ENCODE measurements at regions not wholly inside any gene's neighbourhood (a gene's known extent, or its start where the extent isn't known, plus 50 kb on each side); places are given as distances from the start of the nearest gene placed in this dataset.

DNA sequence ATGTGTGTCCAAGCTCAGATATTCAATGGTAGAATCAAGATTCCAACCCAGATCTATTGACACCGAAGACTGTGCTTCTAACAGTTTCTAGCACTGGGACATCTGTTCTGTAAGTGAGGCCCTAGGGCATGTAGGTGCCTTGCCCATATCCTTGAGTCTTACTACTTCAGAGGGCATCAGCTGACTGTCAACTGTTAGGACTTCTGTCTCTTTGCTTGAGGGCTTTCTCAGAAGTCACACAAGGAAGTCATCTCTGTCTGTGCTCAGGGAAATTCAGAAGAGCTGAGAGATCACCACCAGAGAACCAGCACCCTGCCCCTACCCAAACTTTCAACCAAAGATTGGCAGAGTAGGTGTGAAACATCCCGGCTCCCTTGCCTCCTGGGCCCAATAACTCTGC lies 403.6 kb upstream of the PROK2 start:
- DNase-seq (ENCODE audit: low spot score) = no peak
- CTCF ChIA-PET = interaction anchor here (0.6 kb wide), 2 partner anchors 312 to 496 kb away, joined by 4 to 7 read pairs; no protein-coding TSS in a partner anchor
- H3K27ac ChIP-seq = no peak overlapping the region
- POLR2A ChIA-PET (ENCODE audit: low non-redundant PET) = no interaction called here
- TF ChIP-seq, protein P1, sequence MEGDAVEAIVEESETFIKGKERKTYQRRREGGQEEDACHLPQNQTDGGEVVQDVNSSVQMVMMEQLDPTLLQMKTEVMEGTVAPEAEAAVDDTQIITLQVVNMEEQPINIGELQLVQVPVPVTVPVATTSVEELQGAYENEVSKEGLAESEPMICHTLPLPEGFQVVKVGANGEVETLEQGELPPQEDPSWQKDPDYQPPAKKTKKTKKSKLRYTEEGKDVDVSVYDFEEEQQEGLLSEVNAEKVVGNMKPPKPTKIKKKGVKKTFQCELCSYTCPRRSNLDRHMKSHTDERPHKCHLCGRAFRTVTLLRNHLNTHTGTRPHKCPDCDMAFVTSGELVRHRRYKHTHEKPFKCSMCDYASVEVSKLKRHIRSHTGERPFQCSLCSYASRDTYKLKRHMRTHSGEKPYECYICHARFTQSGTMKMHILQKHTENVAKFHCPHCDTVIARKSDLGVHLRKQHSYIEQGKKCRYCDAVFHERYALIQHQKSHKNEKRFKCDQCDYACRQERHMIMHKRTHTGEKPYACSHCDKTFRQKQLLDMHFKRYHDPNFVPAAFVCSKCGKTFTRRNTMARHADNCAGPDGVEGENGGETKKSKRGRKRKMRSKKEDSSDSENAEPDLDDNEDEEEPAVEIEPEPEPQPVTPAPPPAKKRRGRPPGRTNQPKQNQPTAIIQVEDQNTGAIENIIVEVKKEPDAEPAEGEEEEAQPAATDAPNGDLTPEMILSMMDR (conservative IDR thresholded peaks at IDR 0.05; ENCODE audit: low read depth) = no peak

- ChIA-PET CTCF (no interaction called here), POLR2A (ENCODE audit: low non-redundant PET) (no interaction called here)
- TF ChIP-seq, protein P1 (conservative IDR thresholded peaks at IDR 0.05; ENCODE audit: low read depth) = no peak
- H3K27ac ChIP-seq = peak overlapping the region; percentile 84
- no peak for DNase-seq (ENCODE audit: low spot score)
Measured at GRCh38 chr3:72187131-72187530, 402.2 kb upstream of the PROK2 start.

DNA sequence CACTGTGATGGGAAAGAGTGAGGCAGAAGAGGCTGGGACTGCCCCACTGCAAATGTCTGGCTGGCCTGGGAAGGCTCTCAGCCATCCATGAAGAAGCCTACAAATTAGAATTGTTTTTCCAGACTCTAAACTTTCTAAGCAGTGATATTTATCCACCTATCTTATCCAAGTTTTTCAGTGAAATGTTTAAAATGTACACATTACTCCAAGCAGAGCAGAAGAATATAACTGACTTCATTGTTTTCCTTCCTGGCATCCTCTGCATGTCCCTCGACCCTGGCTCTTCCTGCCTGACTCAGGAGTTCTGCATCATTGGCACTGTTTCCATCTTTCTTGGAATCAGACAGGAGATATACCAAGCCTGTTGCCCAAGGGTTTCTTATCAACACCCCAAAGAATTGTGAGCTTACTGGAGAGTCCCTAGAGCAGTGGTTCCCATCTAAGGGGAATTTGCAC lies 401.5 kb upstream of the PROK2 start:
- CTCF ChIA-PET = no interaction called here
- POLR2A ChIA-PET (ENCODE audit: low non-redundant PET) = no interaction called here
- TF ChIP-seq, protein P1 (conservative IDR thresholded peaks at IDR 0.05; ENCODE audit: low read depth) = no peak

DNA sequence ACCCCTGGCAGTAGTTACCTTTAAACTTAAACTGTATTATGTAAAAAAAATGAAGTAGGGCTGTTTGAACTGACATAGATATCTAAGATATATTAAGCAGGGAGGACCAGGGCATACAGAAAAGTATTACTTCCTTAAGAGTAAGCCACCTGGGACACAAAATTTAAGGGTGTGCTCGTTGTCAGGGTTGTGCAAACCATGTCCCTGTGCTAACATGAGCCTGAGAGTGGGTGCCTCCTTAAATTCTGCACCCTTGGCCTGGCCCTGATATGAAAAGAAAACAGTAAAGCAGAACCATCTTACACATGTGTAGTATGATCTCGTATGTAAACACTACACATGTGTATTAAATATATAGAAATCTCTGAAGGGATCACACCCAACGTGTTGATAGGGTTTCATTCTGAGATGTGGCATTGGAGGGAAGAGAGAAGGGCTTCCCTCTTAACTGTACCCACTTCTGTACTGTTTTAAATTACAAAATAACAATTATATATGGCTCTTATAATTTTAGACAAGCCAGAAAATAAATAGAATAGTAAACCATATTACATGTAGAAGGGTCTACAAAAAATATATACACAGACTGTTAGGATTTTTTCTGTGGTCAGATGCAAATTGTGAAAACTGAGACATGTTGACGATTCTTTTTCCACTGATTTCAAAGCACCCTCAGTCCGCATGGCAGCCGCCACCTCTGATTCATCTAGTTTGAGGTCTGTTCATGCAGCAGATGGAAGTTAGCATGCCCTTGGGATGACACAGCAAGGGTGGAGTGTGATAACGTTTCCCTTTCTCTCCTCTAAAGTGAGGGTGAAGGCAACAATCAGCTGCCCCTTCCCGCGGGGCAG lies 400.8 kb upstream of the PROK2 start:
- ChIA-PET CTCF (no interaction called here), POLR2A (ENCODE audit: low non-redundant PET) (no interaction called here)
- TF ChIP-seq, protein P1 (conservative IDR thresholded peaks at IDR 0.05; ENCODE audit: low read depth) = no peak
- peak; percentile 61 for DNase-seq (ENCODE audit: low spot score)
- H3K27ac ChIP-seq = peak overlapping the region; percentile 84

More for the DNA sequence above, 401.5 kb upstream of the PROK2 start:
- DNase-seq (ENCODE audit: low spot score) = peak; percentile 8
- peak overlapping the region; percentile 84 for H3K27ac ChIP-seq

- POLR2A ChIA-PET (ENCODE audit: low non-redundant PET) = no interaction called here
Measured at GRCh38 chr3:72183489-72183888, 398.5 kb upstream of the PROK2 start.

GRCh38 chr3:72182206-72182605 lies 397.3 kb upstream of the PROK2 start:
- no peak overlapping the region for H3K27ac ChIP-seq
- ChIA-PET CTCF (interaction anchor here (0.8 kb wide), 1 partner anchor 29 kb away, joined by 3 read pairs; no protein-coding TSS in a partner anchor), POLR2A (ENCODE audit: low non-redundant PET) (no interaction called here)
- DNase-seq (ENCODE audit: low spot score) = no peak
- TF ChIP-seq, protein P1 (conservative IDR thresholded peaks at IDR 0.05; ENCODE audit: low read depth) = no peak

More at GRCh38 chr3:72183489-72183888, 398.5 kb upstream of the PROK2 start:
- no peak overlapping the region for H3K27ac ChIP-seq
- CTCF ChIA-PET = no interaction called here
- DNase-seq (ENCODE audit: low spot score) = no peak
- TF ChIP-seq, protein P1 (conservative IDR thresholded peaks at IDR 0.05; ENCODE audit: low read depth) = no peak
